LoVo (cell line): ENCODE measurements at regions not wholly inside any gene's neighbourhood (a gene's known extent, or its start where the extent isn't known, plus 50 kb on each side); places are given as distances from the start of the nearest gene placed in this dataset.

Experiments
- DNase-seq: peaks from one replicate; pipeline ENCODE4 v3.0.0-alpha.2; 2016; ENCODE audit warnings: low spot score

GRCh38 chr1:208541225-208541855 is 297.2 kb upstream of the PLXNA2 start:
- DNase-seq: no peak

- DNase-seq: no peak
Observed at GRCh38 chr1:208542309-208542708, 298.1 kb upstream of the PLXNA2 start.

GRCh38 chr1:208544053-208544452 is 299.9 kb upstream of the PLXNA2 start:
- no peak for DNase-seq

- DNase-seq: no peak
Observed at GRCh38 chr1:208544794-208545193, 300.6 kb upstream of the PLXNA2 start.

- DNase-seq: no peak
Observed at GRCh38 chr1:208551024-208551423, 306.8 kb upstream of the PLXNA2 start.

- DNase-seq: no peak
Observed at GRCh38 chr1:208551633-208552320, 307.6 kb upstream of the PLXNA2 start.

- no peak for DNase-seq
Observed at GRCh38 chr1:208552928-208553327, 308.7 kb upstream of the PLXNA2 start.

- DNase-seq: no peak
Observed at GRCh38 chr1:208556461-208556860, 312.3 kb upstream of the PLXNA2 start.

- DNase-seq: no peak
Observed at GRCh38 chr1:208557046-208557722, 313.0 kb upstream of the PLXNA2 start.

GRCh38 chr1:208557723-208558094 is 313.5 kb upstream of the PLXNA2 start:
- no peak for DNase-seq

GRCh38 chr1:208559597-208560329 is 315.6 kb upstream of the PLXNA2 start:
- no peak for DNase-seq

- DNase-seq: no peak
Observed at GRCh38 chr1:208562151-208562960, 318.2 kb upstream of the PLXNA2 start.

GRCh38 chr1:208564466-208564865 is 320.3 kb upstream of the PLXNA2 start:
- no peak for DNase-seq

GRCh38 chr1:208565756-208566440 is 321.7 kb upstream of the PLXNA2 start:
- DNase-seq: no peak

GRCh38 chr1:208569181-208569580 is 325.0 kb upstream of the PLXNA2 start:
- DNase-seq: no peak

GRCh38 chr1:208570362-208570761 is 326.2 kb upstream of the PLXNA2 start:
- DNase-seq: no peak

- no peak for DNase-seq
Observed at GRCh38 chr1:208576425-208576824, 332.2 kb upstream of the PLXNA2 start.

GRCh38 chr1:208577381-208577905 is 333.3 kb upstream of the PLXNA2 start:
- DNase-seq: no peak

- no peak for DNase-seq
Observed at GRCh38 chr1:208581209-208581608, 337.0 kb upstream of the PLXNA2 start.

- DNase-seq: no peak
Observed at GRCh38 chr1:208581667-208582066, 337.5 kb upstream of the PLXNA2 start.

- no peak for DNase-seq
Observed at GRCh38 chr1:208584167-208584755, 340.1 kb upstream of the PLXNA2 start.
